ENCODE measurements at regions not wholly inside any gene's neighbourhood (a gene's known extent, or its start where the extent isn't known, plus 50 kb on each side); places are given as distances from the start of the nearest gene placed in this dataset.

DNA sequence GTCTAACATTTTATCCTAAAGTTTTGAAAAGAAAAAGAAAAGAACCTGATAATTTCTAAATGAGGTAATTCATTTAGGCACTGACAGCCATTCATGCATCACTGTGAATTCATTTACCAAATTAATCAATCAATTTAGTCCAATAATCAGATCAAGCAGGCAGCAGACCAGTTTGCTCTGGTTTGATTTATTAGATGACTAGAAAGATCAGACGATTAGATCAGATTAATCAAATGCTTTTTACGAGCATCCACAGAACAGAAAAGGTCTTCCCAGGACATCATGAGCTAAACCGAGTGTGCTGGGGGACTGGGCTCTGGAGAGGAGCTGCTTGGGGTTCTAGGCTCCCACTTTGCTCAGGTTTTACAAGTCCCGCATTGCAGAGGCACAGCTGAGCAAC is 226.5 kb upstream of the MYO3A start:
- WGBS, 2 donors = 67 to 79% methylated on average over 4 of the region's 4 CpGs
- no peak for DNase-seq
- intact Hi-C loops (cut with DNase I) = no loop called here
- TF ChIP-seq POLR2A (IDR thresholded peaks at IDR 0.05) = no peak
- TF ChIP-seq, protein P1, sequence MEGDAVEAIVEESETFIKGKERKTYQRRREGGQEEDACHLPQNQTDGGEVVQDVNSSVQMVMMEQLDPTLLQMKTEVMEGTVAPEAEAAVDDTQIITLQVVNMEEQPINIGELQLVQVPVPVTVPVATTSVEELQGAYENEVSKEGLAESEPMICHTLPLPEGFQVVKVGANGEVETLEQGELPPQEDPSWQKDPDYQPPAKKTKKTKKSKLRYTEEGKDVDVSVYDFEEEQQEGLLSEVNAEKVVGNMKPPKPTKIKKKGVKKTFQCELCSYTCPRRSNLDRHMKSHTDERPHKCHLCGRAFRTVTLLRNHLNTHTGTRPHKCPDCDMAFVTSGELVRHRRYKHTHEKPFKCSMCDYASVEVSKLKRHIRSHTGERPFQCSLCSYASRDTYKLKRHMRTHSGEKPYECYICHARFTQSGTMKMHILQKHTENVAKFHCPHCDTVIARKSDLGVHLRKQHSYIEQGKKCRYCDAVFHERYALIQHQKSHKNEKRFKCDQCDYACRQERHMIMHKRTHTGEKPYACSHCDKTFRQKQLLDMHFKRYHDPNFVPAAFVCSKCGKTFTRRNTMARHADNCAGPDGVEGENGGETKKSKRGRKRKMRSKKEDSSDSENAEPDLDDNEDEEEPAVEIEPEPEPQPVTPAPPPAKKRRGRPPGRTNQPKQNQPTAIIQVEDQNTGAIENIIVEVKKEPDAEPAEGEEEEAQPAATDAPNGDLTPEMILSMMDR (IDR thresholded peaks at IDR 0.05) = no peak
- Histone ChIP-seq H3K9me3 (no peaks in the 10 kb centered on the region), H3K27ac (no peak overlapping the region), H3K36me3 (no peaks in the 10 kb centered on the region), H3K4me3 (replicated peaks in 1 of 3) (no peak overlapping the region), H3K4me1 (no peaks in the 10 kb centered on the region), H3K27me3 (no peaks in the 10 kb centered on the region)

DNA sequence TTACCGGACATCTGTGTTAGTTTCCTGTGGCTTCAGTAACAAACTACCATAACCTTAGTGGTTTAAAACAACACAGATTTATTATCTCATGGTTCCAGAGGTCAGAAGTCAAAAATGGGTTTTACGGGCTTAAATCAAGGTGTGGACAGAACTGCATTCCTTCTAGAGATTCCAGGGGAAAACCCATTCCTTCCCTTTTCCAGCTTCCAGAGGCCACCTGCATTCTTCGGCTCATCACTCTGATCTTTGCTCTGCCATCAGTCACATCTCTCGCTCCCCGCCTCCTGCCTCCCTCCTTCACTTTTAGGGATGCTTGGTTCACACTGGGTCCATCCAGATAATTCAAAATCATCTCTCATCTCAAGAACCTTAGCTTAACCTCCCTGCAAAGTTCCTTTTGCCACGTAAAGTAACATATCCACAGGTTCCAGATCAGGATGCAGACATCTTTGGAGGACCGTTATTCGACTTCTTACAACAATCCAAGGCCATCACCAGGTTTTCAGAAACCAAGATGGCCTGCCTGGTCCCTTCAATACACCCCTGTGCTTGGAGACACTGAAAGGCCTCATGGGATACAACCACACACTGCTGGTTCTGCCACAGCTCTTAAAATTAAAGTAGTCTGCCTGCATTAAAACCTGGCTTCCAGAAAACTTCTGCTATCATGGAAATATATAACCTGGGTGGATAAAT is 225.9 kb upstream of the MYO3A start:
- TF ChIP-seq, protein P1 (IDR thresholded peaks at IDR 0.05) = no peak
- no peak for TF ChIP-seq POLR2A (IDR thresholded peaks at IDR 0.05)
- intact Hi-C loops (cut with DNase I) = no loop called here
- no peaks in the 10 kb centered on the region for H3K9me3 ChIP-seq
- no peak overlapping the region for H3K27ac ChIP-seq
- WGBS, 2 donors = 91 to 93% methylated on average over 8 of the region's 8 CpGs
- H3K36me3 ChIP-seq = no peaks in the 10 kb centered on the region
- H3K4me1 ChIP-seq = no peaks in the 10 kb centered on the region
- no peak for DNase-seq
- no peaks in the 10 kb centered on the region for H3K27me3 ChIP-seq
- no peak overlapping the region for H3K4me3 ChIP-seq (replicated peaks in 1 of 3)

DNA sequence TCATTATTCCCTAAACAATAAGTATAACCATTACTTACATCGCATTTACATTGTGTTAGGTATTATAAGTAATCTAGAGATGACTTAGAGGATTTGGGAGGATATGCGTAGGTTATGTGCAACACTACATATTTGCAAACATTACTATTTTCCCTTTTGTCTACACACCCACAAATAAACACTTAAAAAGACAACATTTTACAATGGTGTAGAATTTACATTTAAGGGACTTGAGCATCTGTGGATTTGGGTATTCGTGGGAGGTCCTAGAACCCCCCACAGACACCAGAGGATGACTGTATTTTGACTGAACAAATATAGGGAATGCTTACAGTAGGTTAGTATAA is 220.2 kb upstream of the MYO3A start:
- WGBS, 2 donors = 88 to 91% methylated on average over 3 of the region's 3 CpGs
- no peaks in the 10 kb centered on the region for H3K9me3 ChIP-seq
- H3K36me3 ChIP-seq = no peaks in the 10 kb centered on the region
- H3K27ac ChIP-seq = no peak overlapping the region
- H3K27me3 ChIP-seq = no peaks in the 10 kb centered on the region
- H3K4me1 ChIP-seq = no peaks in the 10 kb centered on the region
- intact Hi-C loops (cut with DNase I) = no loop called here
- no peak overlapping the region for H3K4me3 ChIP-seq (replicated peaks in 1 of 3)
- no peak for TF ChIP-seq POLR2A (IDR thresholded peaks at IDR 0.05)
- TF ChIP-seq, protein P1 (IDR thresholded peaks at IDR 0.05) = no peak
- DNase-seq = no peak

DNA sequence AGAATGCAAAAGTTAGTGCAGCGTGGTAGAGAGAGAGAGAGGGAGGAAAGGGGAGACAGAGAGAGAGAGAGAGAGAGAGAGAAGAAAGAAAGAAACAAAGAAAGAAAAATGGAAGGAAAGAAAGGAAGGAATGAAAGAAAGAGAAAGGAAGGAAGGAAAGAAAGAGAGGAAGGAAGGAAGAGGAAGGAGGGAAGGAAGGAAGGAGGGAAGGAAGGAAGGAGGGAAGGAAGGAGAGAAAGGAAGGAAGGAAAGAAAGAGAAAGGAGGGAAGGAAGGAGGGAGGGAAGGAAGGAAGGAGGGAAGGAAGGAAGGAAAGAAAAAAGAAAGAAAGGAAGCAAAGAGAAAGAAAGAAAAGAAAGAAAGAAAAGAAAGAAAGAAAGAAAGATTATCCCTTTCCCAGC is 209.8 kb upstream of the MYO3A start:
- intact Hi-C loops (cut with DNase I) = no loop called here
- DNase-seq = no peak
- WGBS, 2 donors = 67 to 93% methylated on average over 1 of the region's 1 CpG
- Histone ChIP-seq H3K4me3 (replicated peaks in 1 of 3) (no peak overlapping the region), H3K4me1 (no peaks in the 10 kb centered on the region), H3K27me3 (no peaks in the 10 kb centered on the region), H3K9me3 (no peaks in the 10 kb centered on the region), H3K27ac (no peak overlapping the region), H3K36me3 (no peaks in the 10 kb centered on the region)
- TF ChIP-seq, protein P1 (IDR thresholded peaks at IDR 0.05) = no peak
- TF ChIP-seq POLR2A (IDR thresholded peaks at IDR 0.05) = no peak

DNA sequence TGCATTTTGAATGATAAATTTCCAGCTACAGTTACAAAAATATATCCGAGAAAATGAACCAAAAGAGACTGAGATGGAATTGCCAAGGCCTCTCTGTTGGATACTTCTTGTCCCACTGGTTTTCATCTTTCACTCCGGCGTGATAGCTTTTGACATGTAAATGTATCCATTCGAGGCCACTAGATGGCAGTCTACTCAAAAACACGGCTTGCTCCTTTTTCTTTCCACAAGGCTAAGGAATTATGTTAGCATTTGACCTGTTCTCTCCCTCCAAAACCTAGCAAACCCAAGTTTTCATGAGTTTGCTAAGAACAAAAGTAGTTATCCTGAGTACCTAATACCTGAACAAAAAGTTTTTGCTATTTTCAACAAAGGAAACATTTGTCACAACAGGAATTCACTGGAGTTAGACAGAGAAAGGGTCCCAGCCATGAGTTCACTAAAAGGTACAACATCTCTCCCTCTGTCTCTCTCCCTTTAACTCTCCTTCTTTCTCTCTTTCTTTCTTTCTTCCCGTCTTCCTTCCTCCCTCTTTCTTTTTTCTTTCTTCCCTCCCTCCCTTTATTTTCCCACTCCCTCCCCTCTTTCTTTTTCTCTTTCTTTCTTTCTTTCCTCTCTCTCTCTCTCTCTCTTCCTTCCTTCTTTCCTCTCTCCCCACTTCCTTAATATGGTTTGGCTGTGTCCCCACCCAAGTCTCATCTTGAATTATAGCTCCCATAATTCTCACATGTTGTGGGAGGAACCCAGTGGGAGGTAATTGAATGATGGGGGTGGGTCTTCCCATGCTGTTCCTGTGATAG is 207.9 kb upstream of the MYO3A start:
- H3K27me3 ChIP-seq = no peaks in the 10 kb centered on the region
- no peak overlapping the region for H3K4me3 ChIP-seq (replicated peaks in 1 of 3)
- H3K27ac ChIP-seq = no peak overlapping the region
- 9 to 14% methylated on average over 6 of the region's 6 CpGs for WGBS, 2 donors
- DNase-seq = peak in 1 of 2 donors; percentile 11
- TF ChIP-seq POLR2A (IDR thresholded peaks at IDR 0.05) = no peak
- TF ChIP-seq, protein P1 (IDR thresholded peaks at IDR 0.05) = peak in 5 of 6 experiments; percentile 21 to 68 (median 29)
- H3K9me3 ChIP-seq = no peaks in the 10 kb centered on the region
- H3K36me3 ChIP-seq = no peaks in the 10 kb centered on the region
- intact Hi-C loops (cut with DNase I) = no loop called here
- no peaks in the 10 kb centered on the region for H3K4me1 ChIP-seq
